NK-92 treated with Interleukin-12 subunit alpha and Interleukin-12 subunit beta, amount 100 ng/mL, for 24 hours (cell line): ENCODE measurements at regions not wholly inside any gene's neighbourhood (a gene's known extent, or its start where the extent isn't known, plus 50 kb on each side); places are given as distances from the start of the nearest gene placed in this dataset.
"Not testable (repeated sequence)": the region's sequence is repeated elsewhere in the genome, so short reads cannot be mapped to it uniquely, and the experiment has no call there.

Source experiments
- DNase-seq: peaks from one replicate; lab custom pipeline; 2025; lab: John Stamatoyannopoulos, UW

GRCh38 chr16:10272250-10272854, 90.1 kb upstream of the GRIN2A start:
- DNase-seq = not testable (repeated sequence)

- DNase-seq = not testable (repeated sequence)
Measured at GRCh38 chr16:10275214-10275996, 93.2 kb upstream of the GRIN2A start.

- DNase-seq = no peak
Measured at GRCh38 chr16:10277597-10277996, 95.4 kb upstream of the GRIN2A start.

GRCh38 chr16:10280262-10281170, 98.3 kb upstream of the GRIN2A start:
- no peak for DNase-seq

- no peak for DNase-seq
Measured at GRCh38 chr16:10282367-10282766, 100.1 kb upstream of the GRIN2A start.

- not testable (repeated sequence) for DNase-seq
Measured at GRCh38 chr16:10283246-10283645, 101.0 kb upstream of the GRIN2A start.

GRCh38 chr16:10290467-10291105, 95.3 kb upstream of the ATF7IP2 start:
- DNase-seq = not testable (repeated sequence)

GRCh38 chr16:10292197-10292596, 93.7 kb upstream of the ATF7IP2 start:
- not testable (repeated sequence) for DNase-seq

GRCh38 chr16:10292976-10293375, 92.9 kb upstream of the ATF7IP2 start:
- DNase-seq = not testable (repeated sequence)

- not testable (repeated sequence) for DNase-seq
Measured at GRCh38 chr16:10294153-10294552, 91.7 kb upstream of the ATF7IP2 start.

- DNase-seq = no peak
Measured at GRCh38 chr16:10296956-10297340, 88.9 kb upstream of the ATF7IP2 start.

- no peak for DNase-seq
Measured at GRCh38 chr16:10297341-10298006, 88.4 kb upstream of the ATF7IP2 start.

- DNase-seq = no peak
Measured at GRCh38 chr16:10300905-10301304, 85.0 kb upstream of the ATF7IP2 start.

- not testable (repeated sequence) for DNase-seq
Measured at GRCh38 chr16:10301547-10301946, 84.3 kb upstream of the ATF7IP2 start.

- DNase-seq = no peak
Measured at GRCh38 chr16:10305912-10306311, 79.9 kb upstream of the ATF7IP2 start.

- DNase-seq = no peak
Measured at GRCh38 chr16:10308305-10309193, 77.3 kb upstream of the ATF7IP2 start.

GRCh38 chr16:10309271-10309932, 76.5 kb upstream of the ATF7IP2 start:
- no peak for DNase-seq

- no peak for DNase-seq
Measured at GRCh38 chr16:10312008-10312407, 73.9 kb upstream of the ATF7IP2 start.

GRCh38 chr16:10312784-10313724, 72.8 kb upstream of the ATF7IP2 start:
- no peak for DNase-seq
